Fibroblast of skin of back (primary cell): ENCODE measurements at regions not wholly inside any gene's neighbourhood (a gene's known extent, or its start where the extent isn't known, plus 50 kb on each side); places are given as distances from the start of the nearest gene placed in this dataset.
A peak's percentile ranks its signal among the peaks of the same experiment; 100 is the strongest.

Experiments used
- DNase-seq: peaks from one replicate; pipeline ENCODE4 v3.0.0-alpha.2; 2013

- DNase-seq = no peak
Observed at GRCh38 chr18:44075038-44075437, 605.6 kb upstream of the SETBP1 start.

GRCh38 chr18:44079606-44080005 is 601.1 kb upstream of the SETBP1 start:
- peak; percentile 77 for DNase-seq

- DNase-seq = peak; percentile 28
Observed at GRCh38 chr18:44080054-44080453, 600.6 kb upstream of the SETBP1 start.

DNA sequence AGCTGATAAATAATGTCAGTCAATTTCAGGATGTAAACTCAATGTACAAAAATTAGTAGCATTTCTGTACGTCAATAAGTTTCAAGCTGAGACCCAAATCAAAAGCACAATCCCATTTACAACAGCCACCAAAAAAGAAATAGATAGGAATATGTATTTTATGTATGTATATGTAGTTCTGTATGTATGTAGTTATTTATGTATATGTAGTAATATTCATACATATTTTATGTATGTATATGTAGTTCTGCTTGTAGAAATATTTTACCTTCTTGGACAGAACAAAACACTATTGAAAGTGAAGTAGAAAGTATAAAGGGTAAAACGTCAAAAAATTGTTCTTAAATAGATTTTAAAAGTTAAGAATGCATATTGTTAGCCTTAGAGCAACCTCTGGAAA is 591.0 kb upstream of the SETBP1 start:
- no peak for DNase-seq

DNA sequence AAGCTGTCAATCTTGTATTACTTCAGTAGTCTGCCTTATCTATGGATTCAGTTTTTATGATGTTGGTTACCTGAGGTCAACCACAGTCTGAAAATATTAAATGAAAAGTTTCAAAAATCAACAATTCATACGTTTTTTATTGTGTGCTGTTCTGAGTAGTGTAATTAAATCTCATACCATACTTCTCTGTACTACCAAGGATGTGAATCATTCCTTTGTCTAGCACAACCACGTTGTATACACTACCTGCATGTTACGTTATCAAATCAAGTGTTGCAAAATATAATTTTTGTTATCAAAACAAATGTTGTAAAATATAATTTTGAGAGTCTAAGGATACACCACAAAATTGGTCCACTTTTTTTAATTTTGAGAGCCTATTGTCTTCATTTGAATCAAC is 590.2 kb upstream of the SETBP1 start:
- no peak for DNase-seq

GRCh38 chr18:44093253-44093652 is 587.4 kb upstream of the SETBP1 start:
- no peak for DNase-seq

- peak; percentile 8 for DNase-seq
Observed at GRCh38 chr18:44096016-44096415, 584.7 kb upstream of the SETBP1 start.

DNA sequence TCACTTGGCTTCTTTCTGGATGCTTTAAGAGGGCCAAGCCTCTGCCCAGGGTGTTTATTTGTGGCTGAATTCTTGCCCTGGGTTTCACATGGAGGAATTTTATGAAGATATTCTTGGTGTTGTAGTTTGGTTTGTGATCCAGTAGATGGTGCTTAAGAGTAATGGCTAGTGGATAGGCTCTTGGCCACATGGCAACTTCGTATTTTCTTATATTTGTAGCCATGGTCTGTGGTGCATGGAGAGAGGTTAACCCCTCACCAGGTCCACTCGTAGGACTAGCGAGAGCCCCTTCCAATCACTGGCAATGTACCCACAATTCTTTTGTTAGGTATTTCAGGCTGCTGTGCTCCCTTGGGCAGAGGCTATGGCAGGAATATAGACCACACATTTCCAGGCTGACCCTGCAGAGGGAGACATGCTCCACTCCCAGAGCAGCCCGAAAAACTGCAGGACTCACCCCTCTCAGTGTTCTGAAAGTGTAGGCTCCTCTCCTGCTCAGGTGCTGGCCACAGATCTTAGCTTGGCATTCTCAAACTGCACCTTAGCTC is 582.1 kb upstream of the SETBP1 start:
- DNase-seq = peak; percentile 51

GRCh38 chr18:44107187-44107586 is 573.5 kb upstream of the SETBP1 start:
- DNase-seq = no peak

- DNase-seq = no peak
Observed at GRCh38 chr18:44111337-44111736, 569.4 kb upstream of the SETBP1 start.

DNA sequence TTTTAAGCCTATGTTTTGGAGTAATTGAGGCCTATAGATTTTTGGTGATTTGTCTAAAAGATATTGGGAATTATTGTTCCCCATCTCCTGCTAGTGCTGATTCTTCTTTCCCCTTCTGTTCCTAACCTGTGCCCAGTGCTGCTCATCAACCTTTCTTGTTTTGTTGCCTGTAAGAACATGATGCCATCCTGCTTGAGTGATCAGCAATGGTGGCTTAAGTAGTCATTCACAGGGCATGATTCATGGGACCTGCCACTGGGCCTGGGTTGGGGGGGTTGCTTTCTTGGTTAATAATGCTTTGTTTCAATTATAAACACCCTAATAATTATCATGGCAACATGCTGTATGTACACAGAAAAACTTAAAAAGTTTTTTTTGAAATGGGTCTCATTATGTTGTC is 562.9 kb upstream of the SETBP1 start:
- DNase-seq = no peak

DNA sequence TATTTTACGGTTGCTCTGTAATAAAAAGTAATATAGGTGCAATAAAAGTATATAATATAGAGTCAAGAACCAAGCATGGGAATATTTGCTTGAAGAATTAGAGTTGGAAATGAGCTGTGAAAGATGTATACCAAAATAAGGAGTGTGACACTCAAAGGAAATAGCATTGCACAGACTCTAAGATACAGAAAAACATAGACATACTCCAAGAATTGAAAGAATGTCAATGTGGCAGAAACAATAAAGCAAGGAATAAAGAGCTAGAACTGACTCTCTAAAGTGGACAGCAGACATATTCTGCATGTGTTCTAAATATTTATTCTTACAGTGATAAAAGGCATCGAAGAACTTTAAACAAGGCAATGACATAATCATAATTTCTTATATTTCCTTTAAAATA is 561.1 kb upstream of the SETBP1 start:
- DNase-seq = peak; percentile 68

DNA sequence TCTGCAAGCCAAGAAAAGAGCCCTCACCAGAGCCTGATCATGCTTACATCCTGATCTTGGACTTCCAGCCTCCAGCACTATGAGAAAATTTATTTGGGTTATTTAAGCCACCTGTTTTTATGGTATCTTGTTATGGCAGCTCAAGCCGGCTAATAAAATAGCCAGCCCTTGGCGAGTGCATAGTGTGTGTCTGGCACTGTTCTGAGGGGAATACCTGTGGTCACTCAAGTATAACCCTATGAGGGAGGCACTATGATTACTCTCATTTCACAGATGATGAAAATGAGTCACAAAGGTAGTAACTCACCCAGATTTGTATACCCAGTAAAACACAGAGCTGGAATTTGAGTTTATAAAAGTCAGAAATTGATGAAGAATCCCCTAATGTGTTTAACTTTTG is 556.9 kb upstream of the SETBP1 start:
- no peak for DNase-seq

DNA sequence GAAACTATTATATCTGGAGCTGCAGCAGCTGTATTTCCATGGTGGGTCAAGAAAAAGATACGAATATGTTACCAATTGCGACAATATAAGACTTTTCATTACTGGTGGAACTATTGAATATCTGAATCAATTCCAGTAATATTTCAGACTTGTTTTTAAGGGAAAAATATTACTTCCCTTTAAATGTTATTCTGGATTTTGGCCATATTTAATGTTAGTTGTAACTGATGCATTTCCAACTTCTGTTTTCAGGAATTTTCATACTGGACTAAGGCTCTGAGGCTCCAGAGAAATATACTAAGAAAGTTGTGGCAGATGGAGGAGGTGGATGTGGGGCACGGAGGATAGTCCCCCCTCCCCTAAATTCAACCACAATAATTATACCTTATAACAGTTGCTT is 555.2 kb upstream of the SETBP1 start:
- no peak for DNase-seq

DNA sequence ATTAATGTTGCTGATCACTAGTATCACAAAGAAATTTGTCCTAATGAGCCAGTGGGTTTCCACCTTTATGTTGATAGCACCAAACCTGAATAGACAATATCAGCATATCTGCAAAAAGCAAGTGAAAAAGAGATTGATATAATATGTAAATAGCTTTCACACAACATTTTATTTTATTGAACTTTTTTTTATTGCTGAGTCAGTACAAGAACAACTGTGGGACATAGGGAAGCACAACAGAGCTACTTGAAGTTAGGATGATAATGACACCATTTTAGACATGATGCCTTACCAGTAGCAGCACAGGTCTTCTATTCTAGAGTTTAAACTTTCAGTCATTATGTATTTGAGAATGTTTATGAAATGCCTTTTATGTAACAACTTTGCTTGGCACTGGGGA is 554.1 kb upstream of the SETBP1 start:
- DNase-seq = no peak

- peak; percentile 66 for DNase-seq
Observed at GRCh38 chr18:44128365-44128764, 552.3 kb upstream of the SETBP1 start.

GRCh38 chr18:44130376-44130942 is 550.2 kb upstream of the SETBP1 start:
- peak; percentile 54 for DNase-seq

DNA sequence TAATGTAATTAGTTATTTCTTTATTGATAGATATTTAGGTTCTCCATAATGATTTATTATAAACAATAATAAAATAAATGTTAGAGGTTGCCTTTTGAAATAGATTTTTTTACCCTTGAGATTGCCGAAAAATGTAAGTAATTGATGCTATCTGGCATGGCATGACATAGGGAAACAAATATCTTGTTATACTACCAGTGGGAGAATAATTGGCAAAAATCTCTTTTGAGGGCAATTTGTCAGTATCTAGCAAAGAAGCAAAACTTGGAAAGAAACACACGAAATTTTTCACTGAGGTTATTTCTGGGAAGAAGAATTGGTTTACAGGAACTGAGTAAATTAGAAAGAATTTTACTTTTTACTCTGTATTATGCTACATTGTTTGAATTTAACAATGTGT is 547.2 kb upstream of the SETBP1 start:
- no peak for DNase-seq

GRCh38 chr18:44134447-44134846 is 546.2 kb upstream of the SETBP1 start:
- DNase-seq = no peak

DNA sequence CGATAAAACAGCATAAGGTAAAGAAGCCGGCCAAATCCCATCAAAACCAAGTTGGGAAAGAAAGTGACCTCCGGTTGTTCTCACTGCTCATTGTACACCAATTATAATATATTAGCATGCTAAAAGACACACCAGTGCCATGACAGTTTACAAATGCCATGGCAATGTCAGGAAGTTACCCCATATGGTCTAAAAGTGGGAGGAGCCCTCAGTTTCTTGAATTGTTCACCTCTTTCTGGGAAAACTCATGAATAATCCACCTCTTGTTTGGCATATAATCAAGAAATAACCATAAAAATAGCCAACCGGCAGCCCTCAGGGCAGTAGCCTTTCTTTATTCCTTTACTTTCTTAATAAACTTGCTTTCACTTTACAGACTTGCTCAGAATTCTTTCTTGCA is 544.9 kb upstream of the SETBP1 start:
- DNase-seq = no peak

- no peak for DNase-seq
Observed at GRCh38 chr18:44136326-44136725, 544.4 kb upstream of the SETBP1 start.

DNA sequence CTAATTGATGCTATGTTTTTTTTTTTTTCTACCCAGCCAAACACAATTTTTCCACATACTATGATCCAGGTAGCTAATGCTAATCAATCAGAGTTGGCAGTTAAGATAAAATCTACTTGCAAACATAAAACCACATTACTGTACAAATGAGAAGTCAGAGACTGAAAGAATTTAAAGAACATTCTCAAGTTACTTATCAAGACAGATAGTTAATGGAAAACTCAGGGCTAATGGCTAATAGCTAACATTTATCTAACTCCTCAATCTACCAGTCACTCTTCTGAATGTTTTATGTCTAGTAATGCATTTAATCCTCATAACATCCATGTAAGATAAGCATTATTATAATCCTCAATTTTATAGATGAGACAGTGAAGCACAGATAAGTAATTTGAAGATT is 537.6 kb upstream of the SETBP1 start:
- DNase-seq = no peak

DNA sequence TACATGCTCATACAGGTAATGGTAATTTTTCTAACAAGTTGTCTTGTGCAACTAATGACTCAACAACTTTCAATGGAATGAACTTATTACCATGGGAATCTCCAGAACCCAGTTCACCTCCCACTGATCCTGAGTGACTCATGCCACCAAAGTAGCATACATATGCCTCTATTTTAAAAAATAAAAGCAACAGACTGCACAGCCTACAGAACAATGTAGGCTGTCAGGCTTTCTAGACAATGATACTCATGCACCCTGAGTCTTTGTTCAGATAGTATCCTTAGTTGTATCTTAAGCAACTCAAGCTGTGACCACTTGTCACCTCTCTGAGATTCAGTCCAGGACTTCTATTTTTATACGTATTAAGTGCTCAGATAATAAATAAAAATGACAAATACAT is 531.0 kb upstream of the SETBP1 start:
- peak; percentile 85 for DNase-seq

DNA sequence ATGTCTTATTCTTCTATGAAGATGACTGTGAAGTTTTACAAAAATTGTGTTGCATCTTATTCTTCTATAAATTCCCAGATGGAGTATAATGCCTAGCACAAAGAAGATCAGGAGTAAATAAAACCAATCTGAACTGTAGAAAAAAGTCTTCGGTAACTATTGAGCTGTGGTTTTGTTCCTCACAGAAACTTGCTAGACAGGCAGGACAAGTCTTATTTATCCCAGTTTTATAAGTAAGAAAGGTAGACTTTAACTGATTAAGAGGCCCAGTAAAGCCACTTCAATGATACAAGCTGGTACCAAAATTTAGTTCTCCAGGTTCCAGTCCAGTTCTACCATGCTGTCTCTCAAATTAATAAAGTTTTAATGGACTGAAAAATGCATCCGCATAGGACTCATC is 526.7 kb upstream of the SETBP1 start:
- no peak for DNase-seq

DNA sequence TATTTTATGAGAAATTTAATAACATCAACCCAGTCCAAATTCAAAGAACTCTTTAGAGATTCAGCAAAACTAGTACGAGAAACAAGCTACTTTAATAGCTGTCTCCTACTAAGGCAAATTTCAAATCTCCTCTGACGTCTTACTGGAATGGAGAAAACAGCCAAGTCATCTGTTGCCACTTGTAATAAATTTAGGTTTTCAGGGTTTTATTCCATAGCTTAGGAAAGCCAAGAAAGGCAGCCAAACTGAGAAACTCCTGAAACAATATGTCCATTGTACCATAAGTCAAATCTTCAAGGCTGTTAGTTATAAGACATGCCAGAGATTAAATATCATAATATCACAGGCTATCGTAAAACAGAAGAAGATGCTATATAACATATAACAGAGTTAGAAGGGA is 524.6 kb upstream of the SETBP1 start:
- no peak for DNase-seq
